Activated CD8-positive, alpha-beta memory T cell treated with anti-CD3 and anti-CD28 coated beads, Interleukin-2, amount 10 ng/mL, durations not matched to agents 7 days and 5 days (primary cell): ENCODE measurements at regions not wholly inside any gene's neighbourhood (a gene's known extent, or its start where the extent isn't known, plus 50 kb on each side); places are given as distances from the start of the nearest gene placed in this dataset.

Experiments used
- ATAC-seq: fragments of 150-1000 bp; cut with Tn5 transposase; one replicate; pipeline ENCODE4 v1.10.0; 2021; ENCODE audit warnings: moderate library complexity
- CTCF ChIA-PET: fragments of 350-600 bp; sonication (Branson Sonifier 250); formaldehyde crosslinking; loops from one replicate; lab custom pipeline; 2021; ENCODE audit warnings: antibody characterized with exemption; lab: Charles Lee
- DNase-seq: peaks from one replicate; pipeline ENCODE4 v3.0.0-alpha.2; 2020
- H3K27ac Mint-ChIP-seq: one replicate; pipeline ENCODE4 v1.8.0; 2021; ENCODE audit warnings: mild to moderate bottlenecking, mixed read lengths
- H3K27me3 Mint-ChIP-seq: one replicate; pipeline ENCODE4 v1.8.0; 2021; ENCODE audit warnings: mixed read lengths
- H3K36me3 Mint-ChIP-seq: one replicate; pipeline ENCODE4 v1.8.0; 2021; ENCODE audit warnings: mild to moderate bottlenecking, mixed read lengths
- H3K4me1 Mint-ChIP-seq: one replicate; pipeline ENCODE4 v1.8.0; 2021; ENCODE audit warnings: mixed read lengths
- H3K4me3 Mint-ChIP-seq: one replicate; pipeline ENCODE4 v1.8.0; 2021; ENCODE audit warnings: mild to moderate bottlenecking, moderate library complexity, mixed read lengths
- H3K9me3 Mint-ChIP-seq: one replicate; pipeline ENCODE4 v1.8.0; 2022; ENCODE audit warnings: low read depth, mixed read lengths

GRCh38 chr13:85386424-85386823 lies 412.8 kb downstream of the SLITRK6 start:
- no peaks in the 10 kb centered on the region for H3K36me3 Mint-ChIP-seq
- CTCF ChIA-PET: no interaction called here
- H3K9me3 Mint-ChIP-seq: peaks cover 2% of the 10 kb centered on the region
- no peaks in the 10 kb centered on the region for H3K27me3 Mint-ChIP-seq
- H3K4me1 Mint-ChIP-seq: no peaks in the 10 kb centered on the region
- H3K27ac Mint-ChIP-seq: no peak overlapping the region
- no peak for DNase-seq
- no peak overlapping the region for H3K4me3 Mint-ChIP-seq
- no peak for ATAC-seq

- H3K9me3 Mint-ChIP-seq: peaks cover 2% of the 10 kb centered on the region
- no peak for ATAC-seq
- CTCF ChIA-PET: no interaction called here
- DNase-seq: no peak
- H3K27me3 Mint-ChIP-seq: no peaks in the 10 kb centered on the region
- no peaks in the 10 kb centered on the region for H3K36me3 Mint-ChIP-seq
- H3K4me3 Mint-ChIP-seq: no peak overlapping the region
- peaks cover 4% of the 10 kb centered on the region for H3K4me1 Mint-ChIP-seq
- H3K27ac Mint-ChIP-seq: no peak overlapping the region
These were observed 415.9 kb downstream of the SLITRK6 start for GRCh38 chr13:85383291-85383690.

GRCh38 chr13:85381082-85381481 lies 418.1 kb downstream of the SLITRK6 start:
- H3K36me3 Mint-ChIP-seq: no peaks in the 10 kb centered on the region
- no peak for ATAC-seq
- H3K4me1 Mint-ChIP-seq: peaks cover 4% of the 10 kb centered on the region
- no peaks in the 10 kb centered on the region for H3K27me3 Mint-ChIP-seq
- no peak overlapping the region for H3K27ac Mint-ChIP-seq
- H3K4me3 Mint-ChIP-seq: no peak overlapping the region
- no peak for DNase-seq
- CTCF ChIA-PET: no interaction called here
- H3K9me3 Mint-ChIP-seq: peaks cover 2% of the 10 kb centered on the region

GRCh38 chr13:85379991-85380390 lies 419.2 kb downstream of the SLITRK6 start:
- CTCF ChIA-PET: no interaction called here
- Mint-ChIP-seq H3K4me1 (peaks cover 4% of the 10 kb centered on the region), H3K4me3 (no peak overlapping the region), H3K9me3 (peaks cover 2% of the 10 kb centered on the region), H3K36me3 (no peaks in the 10 kb centered on the region), H3K27ac (no peak overlapping the region), H3K27me3 (no peaks in the 10 kb centered on the region)
- ATAC-seq (no peak), DNase-seq (no peak)

- Mint-ChIP-seq H3K4me1 (peaks cover 4% of the 10 kb centered on the region), H3K27me3 (no peaks in the 10 kb centered on the region), H3K4me3 (peak overlapping the region; percentile 52), H3K36me3 (no peaks in the 10 kb centered on the region), H3K9me3 (peaks cover 2% of the 10 kb centered on the region), H3K27ac (peak overlapping the region; percentile 22)
- CTCF ChIA-PET: no interaction called here
- ATAC-seq (peak; percentile 33), DNase-seq (no peak)
These were observed 419.8 kb downstream of the SLITRK6 start for GRCh38 chr13:85379433-85379832.

- Mint-ChIP-seq H3K27ac (no peak overlapping the region), H3K9me3 (peaks cover 5% of the 10 kb centered on the region), H3K4me3 (no peak overlapping the region), H3K4me1 (peaks cover 4% of the 10 kb centered on the region), H3K36me3 (no peaks in the 10 kb centered on the region), H3K27me3 (no peaks in the 10 kb centered on the region)
- no peak for DNase-seq
- no peak for ATAC-seq
- CTCF ChIA-PET: no interaction called here
These were observed 421.4 kb downstream of the SLITRK6 start for GRCh38 chr13:85377783-85378182.

GRCh38 chr13:85373322-85373721 lies 425.9 kb downstream of the SLITRK6 start:
- Mint-ChIP-seq H3K27ac (no peak overlapping the region), H3K27me3 (no peaks in the 10 kb centered on the region), H3K4me3 (no peak overlapping the region), H3K36me3 (no peaks in the 10 kb centered on the region), H3K9me3 (peaks cover 3% of the 10 kb centered on the region), H3K4me1 (no peaks in the 10 kb centered on the region)
- CTCF ChIA-PET: no interaction called here
- ATAC-seq (no peak), DNase-seq (no peak)

- DNase-seq (no peak), ATAC-seq (no peak)
- Mint-ChIP-seq H3K4me3 (no peak overlapping the region), H3K36me3 (no peaks in the 10 kb centered on the region), H3K4me1 (no peaks in the 10 kb centered on the region), H3K9me3 (peaks cover 3% of the 10 kb centered on the region), H3K27me3 (no peaks in the 10 kb centered on the region), H3K27ac (no peak overlapping the region)
- CTCF ChIA-PET: no interaction called here
These were observed 428.0 kb downstream of the SLITRK6 start for GRCh38 chr13:85371254-85371653.

GRCh38 chr13:85368686-85369085 lies 430.5 kb downstream of the SLITRK6 start:
- no peaks in the 10 kb centered on the region for H3K27me3 Mint-ChIP-seq
- H3K4me1 Mint-ChIP-seq: no peaks in the 10 kb centered on the region
- H3K4me3 Mint-ChIP-seq: no peak overlapping the region
- H3K27ac Mint-ChIP-seq: no peak overlapping the region
- DNase-seq: no peak
- H3K9me3 Mint-ChIP-seq: peaks cover 3% of the 10 kb centered on the region
- no peak for ATAC-seq
- CTCF ChIA-PET: no interaction called here
- H3K36me3 Mint-ChIP-seq: no peaks in the 10 kb centered on the region

- Mint-ChIP-seq H3K9me3 (no peaks in the 10 kb centered on the region), H3K27ac (no peak overlapping the region), H3K36me3 (no peaks in the 10 kb centered on the region), H3K4me3 (no peak overlapping the region), H3K27me3 (no peaks in the 10 kb centered on the region), H3K4me1 (no peaks in the 10 kb centered on the region)
- CTCF ChIA-PET: no interaction called here
- ATAC-seq (no peak), DNase-seq (no peak)
These were observed 431.3 kb downstream of the SLITRK6 start for GRCh38 chr13:85367887-85368286.

GRCh38 chr13:85366759-85367417 lies 432.3 kb downstream of the SLITRK6 start:
- CTCF ChIA-PET: no interaction called here
- Mint-ChIP-seq H3K4me3 (no peak overlapping the region), H3K9me3 (no peaks in the 10 kb centered on the region), H3K36me3 (no peaks in the 10 kb centered on the region), H3K4me1 (no peaks in the 10 kb centered on the region), H3K27ac (no peak overlapping the region), H3K27me3 (no peaks in the 10 kb centered on the region)
- ATAC-seq: no peak
- DNase-seq: no peak

- CTCF ChIA-PET: no interaction called here
- H3K9me3 Mint-ChIP-seq: peaks cover 2% of the 10 kb centered on the region
- H3K4me3 Mint-ChIP-seq: no peak overlapping the region
- DNase-seq: no peak
- H3K4me1 Mint-ChIP-seq: no peaks in the 10 kb centered on the region
- no peaks in the 10 kb centered on the region for H3K36me3 Mint-ChIP-seq
- H3K27me3 Mint-ChIP-seq: no peaks in the 10 kb centered on the region
- no peak overlapping the region for H3K27ac Mint-ChIP-seq
- no peak for ATAC-seq
These were observed 435.7 kb downstream of the SLITRK6 start for GRCh38 chr13:85363504-85363903.

GRCh38 chr13:85362980-85363379 lies 436.2 kb downstream of the SLITRK6 start:
- Mint-ChIP-seq H3K27ac (no peak overlapping the region), H3K4me1 (no peaks in the 10 kb centered on the region), H3K36me3 (no peaks in the 10 kb centered on the region), H3K27me3 (no peaks in the 10 kb centered on the region), H3K4me3 (no peak overlapping the region), H3K9me3 (peaks cover 2% of the 10 kb centered on the region)
- no peak for DNase-seq
- CTCF ChIA-PET: no interaction called here
- ATAC-seq: no peak

- no peak overlapping the region for H3K4me3 Mint-ChIP-seq
- H3K27me3 Mint-ChIP-seq: no peaks in the 10 kb centered on the region
- CTCF ChIA-PET: no interaction called here
- peaks cover 13% of the 10 kb centered on the region for H3K9me3 Mint-ChIP-seq
- H3K4me1 Mint-ChIP-seq: no peaks in the 10 kb centered on the region
- H3K36me3 Mint-ChIP-seq: no peaks in the 10 kb centered on the region
- no peak overlapping the region for H3K27ac Mint-ChIP-seq
- no peak for ATAC-seq
- DNase-seq: no peak
These were observed 452.0 kb downstream of the SLITRK6 start for GRCh38 chr13:85347251-85347650.

GRCh38 chr13:85334187-85334586 lies 465.0 kb downstream of the SLITRK6 start:
- Mint-ChIP-seq H3K4me3 (no peak overlapping the region), H3K9me3 (no peaks in the 10 kb centered on the region), H3K27me3 (no peaks in the 10 kb centered on the region), H3K27ac (no peak overlapping the region), H3K36me3 (no peaks in the 10 kb centered on the region), H3K4me1 (no peaks in the 10 kb centered on the region)
- no peak for DNase-seq
- ATAC-seq: no peak
- CTCF ChIA-PET: no interaction called here
